ENCODE measurements at regions not wholly inside any gene's neighbourhood (a gene's known extent, or its start where the extent isn't known, plus 50 kb on each side); places are given as distances from the start of the nearest gene placed in this dataset.

GRCh38 chr4:178090640-178091411 is 648.6 kb upstream of the AGA start:
- TF ChIP-seq, protein P1, sequence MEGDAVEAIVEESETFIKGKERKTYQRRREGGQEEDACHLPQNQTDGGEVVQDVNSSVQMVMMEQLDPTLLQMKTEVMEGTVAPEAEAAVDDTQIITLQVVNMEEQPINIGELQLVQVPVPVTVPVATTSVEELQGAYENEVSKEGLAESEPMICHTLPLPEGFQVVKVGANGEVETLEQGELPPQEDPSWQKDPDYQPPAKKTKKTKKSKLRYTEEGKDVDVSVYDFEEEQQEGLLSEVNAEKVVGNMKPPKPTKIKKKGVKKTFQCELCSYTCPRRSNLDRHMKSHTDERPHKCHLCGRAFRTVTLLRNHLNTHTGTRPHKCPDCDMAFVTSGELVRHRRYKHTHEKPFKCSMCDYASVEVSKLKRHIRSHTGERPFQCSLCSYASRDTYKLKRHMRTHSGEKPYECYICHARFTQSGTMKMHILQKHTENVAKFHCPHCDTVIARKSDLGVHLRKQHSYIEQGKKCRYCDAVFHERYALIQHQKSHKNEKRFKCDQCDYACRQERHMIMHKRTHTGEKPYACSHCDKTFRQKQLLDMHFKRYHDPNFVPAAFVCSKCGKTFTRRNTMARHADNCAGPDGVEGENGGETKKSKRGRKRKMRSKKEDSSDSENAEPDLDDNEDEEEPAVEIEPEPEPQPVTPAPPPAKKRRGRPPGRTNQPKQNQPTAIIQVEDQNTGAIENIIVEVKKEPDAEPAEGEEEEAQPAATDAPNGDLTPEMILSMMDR (IDR thresholded peaks at IDR 0.05 in 4 of 5, conservative IDR thresholded peaks at IDR 0.05 in 1 of 5) = no peak
- no peak for TF ChIP-seq POLR2A (IDR thresholded peaks at IDR 0.05)

All from gastrocnemius medialis (tissue), 4 donors.